Suprapubic skin (tissue), 3 donors: ENCODE measurements at regions not wholly inside any gene's neighbourhood (a gene's known extent, or its start where the extent isn't known, plus 50 kb on each side); places are given as distances from the start of the nearest gene placed in this dataset.

Source experiments
- CTCF ChIP-seq, 2 donors: fragments of 200-600 bp in 1 of 2; fragments of 450-650 bp in 1 of 2; sonication (generic) in 1 of 2; IDR thresholded peaks; one replicate each; pipeline ENCODE4 v1.5.1; 2016 to 2019; ENCODE audit warnings: antibody characterized with exemption in 2 of 2, mild to moderate bottlenecking in 1 of 2, moderate library complexity in 1 of 2
- POLR2A ChIP-seq, 2 donors: fragments of 450-650 bp; IDR thresholded peaks; one replicate each; pipeline ENCODE4 v1.6.1; 2017; ENCODE audit warnings: antibody characterized with exemption in 2 of 2, mild to moderate bottlenecking in 2 of 2, moderate library complexity in 2 of 2

DNA sequence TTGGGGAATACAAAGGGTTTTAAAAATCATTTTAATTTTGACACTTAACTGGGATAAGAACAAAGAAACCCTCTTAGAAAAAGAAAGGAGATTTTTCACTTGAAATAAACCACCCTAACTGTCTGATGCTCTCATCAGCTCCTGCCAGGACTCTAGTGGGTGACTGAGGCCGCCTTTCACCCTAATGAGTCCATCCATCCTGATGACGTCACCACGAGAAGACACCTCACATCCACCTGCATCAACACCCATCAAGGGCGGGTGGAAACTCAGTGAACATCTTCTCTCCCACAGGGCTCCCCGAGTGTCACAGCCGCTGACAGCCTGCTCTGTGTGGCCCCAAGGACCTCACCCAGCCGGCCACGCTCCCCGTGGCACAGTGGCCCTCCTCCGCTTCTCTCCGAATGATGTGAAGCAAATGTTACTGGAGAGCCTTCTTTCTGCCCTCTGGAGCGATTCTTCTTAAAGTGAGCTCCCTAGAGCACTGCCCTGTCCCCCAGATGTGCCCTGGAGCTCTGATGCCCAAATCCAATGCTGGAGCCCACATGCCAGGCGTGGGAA is 584.3 kb upstream of the ADAMTS16 start:
- TF ChIP-seq POLR2A (IDR thresholded peaks at IDR 0.05): no peak
- no peak for TF ChIP-seq CTCF (IDR thresholded peaks at IDR 0.05)
